ENCODE measurements at regions not wholly inside any gene's neighbourhood (a gene's known extent, or its start where the extent isn't known, plus 50 kb on each side); places are given as distances from the start of the nearest gene placed in this dataset.

- no peak for TF ChIP-seq EZH2 (IDR thresholded peaks at IDR 0.05; ENCODE audit: borderline replicate concordance, low read length)
- TF ChIP-seq CTCF (IDR thresholded peaks at IDR 0.05; ENCODE audit: low read length) = no peak
- H3K4me2 ChIP-seq (ENCODE audit: low read length) = no peak overlapping the region
- no peaks in the 10 kb centered on the region for H3K36me3 ChIP-seq (ENCODE audit: insufficient read depth, low read length)
- no peak overlapping the region for H3K27ac ChIP-seq (ENCODE audit: low read depth, low read length, poor library complexity, severe bottlenecking)
- H3K4me1 ChIP-seq (ENCODE audit: insufficient read depth, low read length, severe bottlenecking) = no peaks in the 10 kb centered on the region
- no peak overlapping the region for H3K4me3 ChIP-seq (ENCODE audit: low read depth, low read length, poor library complexity, severe bottlenecking)
- no peak overlapping the region for H2AFZ ChIP-seq (ENCODE audit: low read length)
- H3K79me2 ChIP-seq (ENCODE audit: insufficient read depth, low read length) = no peaks in the 10 kb centered on the region
- no peaks in the 10 kb centered on the region for H3F3A ChIP-seq (ENCODE audit: insufficient read depth, low read length)
- no peaks in the 10 kb centered on the region for H3K9me2 ChIP-seq (ENCODE audit: low read depth, low read length)
- H4K20me1 ChIP-seq (ENCODE audit: insufficient read depth, low read length) = no peaks in the 10 kb centered on the region
- no peaks in the 10 kb centered on the region for H3K27me3 ChIP-seq (ENCODE audit: insufficient read depth, low read length)
- no peaks in the 10 kb centered on the region for H3K9me3 ChIP-seq (ENCODE audit: low read length)
- H3K9ac ChIP-seq (ENCODE audit: low read length) = no peak overlapping the region
These were observed 312.9 kb downstream of the CDC5L start for GRCh38 chr6:44700422-44700821.

GRCh38 chr6:44701038-44701636, 313.6 kb downstream of the CDC5L start:
- Histone ChIP-seq H3K4me2 (ENCODE audit: low read length) (no peak overlapping the region), H3K79me2 (ENCODE audit: insufficient read depth, low read length) (no peaks in the 10 kb centered on the region), H3K9me3 (ENCODE audit: low read length) (no peaks in the 10 kb centered on the region), H2AFZ (ENCODE audit: low read length) (no peak overlapping the region), H3K9ac (ENCODE audit: low read length) (no peak overlapping the region), H4K20me1 (ENCODE audit: insufficient read depth, low read length) (no peaks in the 10 kb centered on the region), H3K4me3 (ENCODE audit: low read depth, low read length, poor library complexity, severe bottlenecking) (no peak overlapping the region), H3K9me2 (ENCODE audit: low read depth, low read length) (no peaks in the 10 kb centered on the region), H3K4me1 (ENCODE audit: insufficient read depth, low read length, severe bottlenecking) (no peaks in the 10 kb centered on the region), H3K27ac (ENCODE audit: low read depth, low read length, poor library complexity, severe bottlenecking) (no peak overlapping the region), H3F3A (ENCODE audit: insufficient read depth, low read length) (no peaks in the 10 kb centered on the region), H3K27me3 (ENCODE audit: insufficient read depth, low read length) (no peaks in the 10 kb centered on the region), H3K36me3 (ENCODE audit: insufficient read depth, low read length) (no peaks in the 10 kb centered on the region)
- TF ChIP-seq CTCF (IDR thresholded peaks at IDR 0.05; ENCODE audit: low read length) (no peak), EZH2 (IDR thresholded peaks at IDR 0.05; ENCODE audit: borderline replicate concordance, low read length) (no peak)

- no peak overlapping the region for H3K4me2 ChIP-seq (ENCODE audit: low read length)
- no peaks in the 10 kb centered on the region for H3K79me2 ChIP-seq (ENCODE audit: insufficient read depth, low read length)
- H3K9me3 ChIP-seq (ENCODE audit: low read length) = no peaks in the 10 kb centered on the region
- no peaks in the 10 kb centered on the region for H3K4me1 ChIP-seq (ENCODE audit: insufficient read depth, low read length, severe bottlenecking)
- H3K27ac ChIP-seq (ENCODE audit: low read depth, low read length, poor library complexity, severe bottlenecking) = no peak overlapping the region
- no peak for TF ChIP-seq CTCF (IDR thresholded peaks at IDR 0.05; ENCODE audit: low read length)
- TF ChIP-seq EZH2 (IDR thresholded peaks at IDR 0.05; ENCODE audit: borderline replicate concordance, low read length) = no peak
- H3K36me3 ChIP-seq (ENCODE audit: insufficient read depth, low read length) = no peaks in the 10 kb centered on the region
- H3K9ac ChIP-seq (ENCODE audit: low read length) = no peak overlapping the region
- no peak overlapping the region for H2AFZ ChIP-seq (ENCODE audit: low read length)
- H3K27me3 ChIP-seq (ENCODE audit: insufficient read depth, low read length) = no peaks in the 10 kb centered on the region
- H3K4me3 ChIP-seq (ENCODE audit: low read depth, low read length, poor library complexity, severe bottlenecking) = no peak overlapping the region
- no peaks in the 10 kb centered on the region for H3K9me2 ChIP-seq (ENCODE audit: low read depth, low read length)
- no peaks in the 10 kb centered on the region for H4K20me1 ChIP-seq (ENCODE audit: insufficient read depth, low read length)
- H3F3A ChIP-seq (ENCODE audit: insufficient read depth, low read length) = no peaks in the 10 kb centered on the region
These were observed 314.2 kb downstream of the CDC5L start for GRCh38 chr6:44701637-44702101.

All from OCI-LY1 (cell line).